ENCODE measurements at regions not wholly inside any gene's neighbourhood (a gene's known extent, or its start where the extent isn't known, plus 50 kb on each side); places are given as distances from the start of the nearest gene placed in this dataset.
"Not testable (repeated sequence)": the region's sequence is repeated elsewhere in the genome, so short reads cannot be mapped to it uniquely, and the experiment has no call there.

- DNase-seq = no peak
These were observed 386.6 kb upstream of the CLINT1 start for GRCh38 chr5:158245513-158245912.

GRCh38 chr5:158244882-158245281 lies 385.9 kb upstream of the CLINT1 start:
- DNase-seq = no peak

GRCh38 chr5:158236511-158237335 lies 377.8 kb upstream of the CLINT1 start:
- DNase-seq = no peak

GRCh38 chr5:158235159-158235547 lies 376.2 kb upstream of the CLINT1 start:
- DNase-seq = peak; percentile 25

- peak; percentile 25 for DNase-seq
These were observed 375.6 kb upstream of the CLINT1 start for GRCh38 chr5:158234323-158235158.

GRCh38 chr5:158233735-158234322 lies 374.9 kb upstream of the CLINT1 start:
- no peak for DNase-seq

GRCh38 chr5:158227314-158227713 lies 368.4 kb upstream of the CLINT1 start:
- DNase-seq = not testable (repeated sequence)

GRCh38 chr5:158226496-158226895 lies 367.6 kb upstream of the CLINT1 start:
- DNase-seq = no peak

- DNase-seq = no peak
These were observed 365.3 kb upstream of the CLINT1 start for GRCh38 chr5:158224253-158224652.

- no peak for DNase-seq
These were observed 364.2 kb upstream of the CLINT1 start for GRCh38 chr5:158223054-158223600.

- DNase-seq = no peak
These were observed 354.0 kb upstream of the CLINT1 start for GRCh38 chr5:158212917-158213316.

GRCh38 chr5:158212237-158212636 lies 353.3 kb upstream of the CLINT1 start:
- DNase-seq = no peak

GRCh38 chr5:158209219-158209908 lies 350.4 kb upstream of the CLINT1 start:
- DNase-seq = no peak

GRCh38 chr5:158207733-158208132 lies 348.8 kb upstream of the CLINT1 start:
- no peak for DNase-seq

GRCh38 chr5:158205992-158206391 lies 347.0 kb upstream of the CLINT1 start:
- DNase-seq = no peak

GRCh38 chr5:158203261-158203660 lies 344.3 kb upstream of the CLINT1 start:
- DNase-seq = no peak

GRCh38 chr5:158202801-158203200 lies 343.9 kb upstream of the CLINT1 start:
- no peak for DNase-seq

GRCh38 chr5:158200619-158201018 lies 341.7 kb upstream of the CLINT1 start:
- DNase-seq = no peak

GRCh38 chr5:158198636-158199035 lies 339.7 kb upstream of the CLINT1 start:
- no peak for DNase-seq

GRCh38 chr5:158195416-158196210 lies 336.7 kb upstream of the CLINT1 start:
- DNase-seq = no peak

GRCh38 chr5:158194561-158194976 lies 335.6 kb upstream of the CLINT1 start:
- no peak for DNase-seq

GRCh38 chr5:158193395-158193794 lies 334.4 kb upstream of the CLINT1 start:
- not testable (repeated sequence) for DNase-seq

Data from NCI-H2171 treated with DMSO at 0.1 percent for 48 hours (cell line).